Uterus (tissue), 2 donors: ENCODE measurements at regions not wholly inside any gene's neighbourhood (a gene's known extent, or its start where the extent isn't known, plus 50 kb on each side); places are given as distances from the start of the nearest gene placed in this dataset.

ENCODE experiments used
- POLR2A ChIP-seq, 2 donors: fragments of 450-650 bp; IDR thresholded peaks; one replicate each; pipeline ENCODE4 v1.6.1; 2016; ENCODE audit warnings: antibody characterized with exemption in 2 of 2, mild to moderate bottlenecking in 1 of 2, moderate library complexity in 1 of 2
- TF ChIP-seq, protein P1 (sequence below), 4 experiments: fragments of 200-600 bp in 2 of 4; fragments of 450-650 bp in 2 of 4; sonication (generic) in 2 of 4; IDR thresholded peaks; one replicate each; pipeline ENCODE4 v1.5.1; 2016 to 2019; ENCODE audit warnings: antibody characterized with exemption in 4 of 4, mild to moderate bottlenecking in 2 of 4, moderate library complexity in 1 of 4

DNA sequence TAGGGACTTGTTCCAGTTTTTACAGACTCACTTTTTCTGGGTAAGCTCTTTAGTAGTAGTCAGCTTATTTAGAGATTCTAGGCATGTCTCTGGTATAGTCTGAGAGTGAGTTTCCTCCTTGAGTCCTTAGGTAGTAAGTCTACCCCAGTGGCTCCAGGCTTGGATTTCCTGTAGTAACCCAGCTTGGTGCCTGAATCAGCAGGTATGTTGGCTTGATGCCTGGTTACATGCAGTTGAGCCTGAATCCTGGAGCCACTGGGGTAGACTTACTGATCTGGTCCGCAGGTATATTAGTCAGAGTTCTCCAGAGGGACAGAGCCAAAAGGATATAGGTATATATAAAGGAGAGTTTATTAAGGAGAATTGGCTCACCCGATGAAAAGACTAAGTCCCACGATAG, 85.8 kb upstream of the RBMS3 start:
- TF ChIP-seq, protein P1, sequence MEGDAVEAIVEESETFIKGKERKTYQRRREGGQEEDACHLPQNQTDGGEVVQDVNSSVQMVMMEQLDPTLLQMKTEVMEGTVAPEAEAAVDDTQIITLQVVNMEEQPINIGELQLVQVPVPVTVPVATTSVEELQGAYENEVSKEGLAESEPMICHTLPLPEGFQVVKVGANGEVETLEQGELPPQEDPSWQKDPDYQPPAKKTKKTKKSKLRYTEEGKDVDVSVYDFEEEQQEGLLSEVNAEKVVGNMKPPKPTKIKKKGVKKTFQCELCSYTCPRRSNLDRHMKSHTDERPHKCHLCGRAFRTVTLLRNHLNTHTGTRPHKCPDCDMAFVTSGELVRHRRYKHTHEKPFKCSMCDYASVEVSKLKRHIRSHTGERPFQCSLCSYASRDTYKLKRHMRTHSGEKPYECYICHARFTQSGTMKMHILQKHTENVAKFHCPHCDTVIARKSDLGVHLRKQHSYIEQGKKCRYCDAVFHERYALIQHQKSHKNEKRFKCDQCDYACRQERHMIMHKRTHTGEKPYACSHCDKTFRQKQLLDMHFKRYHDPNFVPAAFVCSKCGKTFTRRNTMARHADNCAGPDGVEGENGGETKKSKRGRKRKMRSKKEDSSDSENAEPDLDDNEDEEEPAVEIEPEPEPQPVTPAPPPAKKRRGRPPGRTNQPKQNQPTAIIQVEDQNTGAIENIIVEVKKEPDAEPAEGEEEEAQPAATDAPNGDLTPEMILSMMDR (IDR thresholded peaks at IDR 0.05): no peak
- no peak for TF ChIP-seq POLR2A (IDR thresholded peaks at IDR 0.05)
